B cell (primary cell): ENCODE measurements at regions not wholly inside any gene's neighbourhood (a gene's known extent, or its start where the extent isn't known, plus 50 kb on each side); places are given as distances from the start of the nearest gene placed in this dataset.

Experiments used
- ATAC-seq: fragments of 200-7000 bp; cut with Tn5 transposase; one replicate; pipeline ENCODE4 v1.10.0; 2021; ENCODE audit warnings: low read depth, mild to moderate bottlenecking, moderate number of reproducible peaks, moderate library complexity
- CTCF ChIA-PET: fragments of 350-600 bp; sonication (Branson Sonifier 250); formaldehyde crosslinking; loops from one replicate; lab custom pipeline; 2021; ENCODE audit warnings: antibody characterized with exemption, inconsistent platforms; lab: Charles Lee
- POLR2A ChIA-PET: fragments of 350-600 bp; sonication (Branson Sonifier 250); formaldehyde crosslinking; loops from one replicate; lab custom pipeline; 2021; ENCODE audit warnings: antibody characterized with exemption; lab: Charles Lee
- DNase-seq: peaks from one replicate; pipeline ENCODE4 v3.0.0; 2013
- H2AFZ ChIP-seq: 2 replicates; pipeline ENCODE4 v1.6.1; 2012; ENCODE audit warnings: mild to moderate bottlenecking, low read depth, low read length; ENCODE audit not compliant: insufficient read depth, poor library complexity, severe bottlenecking
- H3K27ac ChIP-seq, 2 donors: 1 replicate in 1 of 2; 2 replicates in 1 of 2; pipeline ENCODE4 v1.5.1; 2012 to 2013; ENCODE audit warnings: low read length in 2 of 2, mild to moderate bottlenecking in 2 of 2, moderate library complexity in 1 of 2
- H3K27me3 ChIP-seq, 4 experiments: fragments of 200-600 bp in 1 of 4; sonication (generic) in 1 of 4; replicated peaks in 1 of 4; 1 replicate in 2 of 4; 2 replicates in 2 of 4; pipeline versions ENCODE4 v1.6.1 to v1.7.0; 2013 to 2016; ENCODE audit warnings: low read length in 3 of 4, mild to moderate bottlenecking in 2 of 4, mixed read lengths in 1 of 4, moderate library complexity in 1 of 4; ENCODE audit not compliant: insufficient read depth in 4 of 4, control insufficient read depth in 3 of 4; ENCODE audit errors: control extremely low read depth in 1 of 4
- H3K36me3 ChIP-seq, 2 experiments: replicated peaks in 1 of 2; 1 replicate in 1 of 2; 2 replicates in 1 of 2; pipeline versions ENCODE4 v1.6.1 to v1.7.1; 2013; ENCODE audit warnings: low read length in 1 of 2; ENCODE audit not compliant: insufficient read depth in 2 of 2, control insufficient read depth in 1 of 2; ENCODE audit errors: control extremely low read depth in 1 of 2, extremely low read depth in 1 of 2
- H3K4me1 ChIP-seq, 2 donors: fragments of 200-600 bp in 1 of 2; sonication (generic) in 1 of 2; 1 replicate in 1 of 2; 2 replicates in 1 of 2; pipeline versions ENCODE4 v1.5.1 to v1.6.1; 2013 to 2017; ENCODE audit warnings: low read length in 2 of 2; ENCODE audit not compliant: control insufficient read depth in 2 of 2, insufficient read depth in 2 of 2
- H3K4me2 ChIP-seq: replicated peaks from 2 replicates; pipeline ENCODE3; 2012; ENCODE audit warnings: mild to moderate bottlenecking, low read depth, low read length; ENCODE audit not compliant: poor library complexity, severe bottlenecking
- H3K4me3 ChIP-seq, 5 experiments: fragments of 200-600 bp in 1 of 5; sonication (generic) in 1 of 5; 1 replicate in 3 of 5; 2 replicates in 2 of 5; pipeline versions ENCODE4 v1.5.1 to v1.7.0; 2011 to 2016; ENCODE audit warnings: low read length in 4 of 5, mild to moderate bottlenecking in 4 of 5, low read depth in 2 of 5, control low read depth in 1 of 5, moderate library complexity in 1 of 5; ENCODE audit not compliant: insufficient read depth in 1 of 5; ENCODE audit errors: control extremely low read depth in 1 of 5, extremely low read depth in 1 of 5
- H3K79me2 ChIP-seq: fragments of 200-600 bp; sonication (generic); one replicate; pipeline ENCODE4 v1.6.0; 2016; ENCODE audit warnings: low read length; ENCODE audit not compliant: control insufficient read depth, insufficient read depth
- H3K9ac ChIP-seq: fragments of 200-600 bp; sonication (generic); 2 replicates; pipeline ENCODE4 v1.6.1; 2017; ENCODE audit warnings: mild to moderate bottlenecking, low read length, moderate library complexity
- H3K9me3 ChIP-seq, 3 donors: one replicate each; pipeline versions ENCODE4 v1.6.1 to v1.7.1; 2013; ENCODE audit warnings: low read length in 2 of 3; ENCODE audit not compliant: control insufficient read depth in 2 of 3, insufficient read depth in 1 of 3; ENCODE audit errors: control extremely low read depth in 1 of 3
- H4K20me1 ChIP-seq: 2 replicates; pipeline ENCODE4 v1.6.0; 2012; ENCODE audit warnings: mild to moderate bottlenecking, low read length; ENCODE audit not compliant: insufficient read depth, control insufficient read depth, poor library complexity, severe bottlenecking
- H3K27ac Mint-ChIP-seq: one replicate; pipeline ENCODE4 v1.8.0; 2021; ENCODE audit warnings: mixed read lengths
- H3K27me3 Mint-ChIP-seq: one replicate; pipeline ENCODE4 v1.8.0; 2021; ENCODE audit warnings: mixed read lengths
- H3K4me1 Mint-ChIP-seq: one replicate; pipeline ENCODE4 v1.8.0; 2021; ENCODE audit warnings: mixed read lengths
- H3K4me3 Mint-ChIP-seq: one replicate; pipeline ENCODE4 v1.8.0; 2021; ENCODE audit warnings: mixed read lengths
- H3K9me3 Mint-ChIP-seq: one replicate; pipeline ENCODE4 v1.8.0; 2022; ENCODE audit warnings: mixed read lengths; ENCODE audit not compliant: insufficient read depth
- CTCF ChIP-seq: fragments of 200-600 bp; IDR thresholded peaks from one replicate; pipeline ENCODE4 v1.8.0; 2022; ENCODE audit warnings: antibody characterized with exemption, mild to moderate bottlenecking
- EZH2 ChIP-seq: IDR thresholded peaks from 2 replicates; pipeline ENCODE4 v1.6.1; 2012; ENCODE audit warnings: borderline replicate concordance, low read depth, mild to moderate bottlenecking, moderate library complexity, low read length; ENCODE audit not compliant: insufficient read depth, poor library complexity, severe bottlenecking
- WGBS: methylation state at CpG from one replicate; pipeline ENCODE4 v1.1.5; 2013; ENCODE audit warnings: missing lambda C conversion rate; ENCODE audit not compliant: insufficient coverage; 5-methylcytosine and 5-hydroxymethylcytosine counted together
- intact Hi-C: fragments of 100-400 bp; cut with micrococcal nuclease; formaldehyde crosslinking; loops from one replicate; pipeline ENCODE4 v1.10.0; 2022

GRCh38 chr5:123273984-123274383 is 149.2 kb downstream of the CEP120 start:
- Mint-ChIP-seq H3K4me3 (no peak overlapping the region), H3K27me3 (peaks cover 5% of the 10 kb centered on the region), H3K9me3 (no peaks in the 10 kb centered on the region), H3K27ac (no peak overlapping the region), H3K4me1 (no peaks in the 10 kb centered on the region)
- no CpG with 5 or more reads among the region's 3 CpGs for WGBS
- no peak for ATAC-seq
- ChIA-PET POLR2A (no interaction called here), CTCF (no interaction called here)
- Histone ChIP-seq H3K9ac (no peak overlapping the region), H4K20me1 (no peaks in the 10 kb centered on the region), H3K27me3 (no peaks in the 10 kb centered on the region), H3K4me1 (no peaks in the 10 kb centered on the region), H3K9me3 (no peaks in the 10 kb centered on the region), H2AFZ (no peak overlapping the region), H3K4me2 (no peak overlapping the region), H3K36me3 (no peaks in the 10 kb centered on the region), H3K4me3 (no peak overlapping the region), H3K79me2 (no peaks in the 10 kb centered on the region), H3K27ac (no peak overlapping the region)
- no peak for DNase-seq
- intact Hi-C loops: no loop called here
- TF ChIP-seq CTCF (no peak), EZH2 (no peak)

DNA sequence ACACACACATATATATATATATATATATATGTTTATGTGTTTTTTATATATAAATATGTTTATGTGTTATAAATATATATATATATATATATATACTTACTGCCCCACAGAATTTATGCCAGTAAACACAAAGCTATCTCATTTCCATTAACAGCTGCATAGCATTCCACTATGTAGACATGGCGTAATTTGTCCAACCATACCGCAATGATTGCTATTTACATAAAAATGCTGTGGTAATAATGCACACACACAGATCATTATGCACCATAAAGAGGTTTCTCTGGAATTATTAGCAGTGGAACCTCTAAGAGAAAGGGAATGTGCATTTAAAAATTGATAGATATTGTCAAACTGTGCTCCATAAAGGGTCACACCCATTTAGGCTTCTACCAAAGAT is 150.1 kb downstream of the CEP120 start:
- no peaks in the 10 kb centered on the region for H3K4me1 Mint-ChIP-seq
- H3K27me3 ChIP-seq: no peaks in the 10 kb centered on the region
- no peak overlapping the region for H3K4me3 Mint-ChIP-seq
- H3K4me1 ChIP-seq: no peaks in the 10 kb centered on the region
- H2AFZ ChIP-seq: no peak overlapping the region
- no peak overlapping the region for H3K9ac ChIP-seq
- DNase-seq (no peak), ATAC-seq (no peak)
- no peak for TF ChIP-seq EZH2
- TF ChIP-seq CTCF: no peak
- intact Hi-C loops: no loop called here
- H3K4me3 ChIP-seq: no peak overlapping the region
- no peaks in the 10 kb centered on the region for H3K79me2 ChIP-seq
- no peak overlapping the region for H3K27ac Mint-ChIP-seq
- ChIA-PET CTCF (no interaction called here), POLR2A (no interaction called here)
- H3K27me3 Mint-ChIP-seq: peaks cover 5% of the 10 kb centered on the region
- no peaks in the 10 kb centered on the region for H3K36me3 ChIP-seq
- H3K9me3 ChIP-seq: no peaks in the 10 kb centered on the region
- WGBS: no CpG with 5 or more reads among the region's 2 CpGs
- H3K27ac ChIP-seq: no peak overlapping the region
- no peak overlapping the region for H3K4me2 ChIP-seq
- H3K9me3 Mint-ChIP-seq: no peaks in the 10 kb centered on the region
- no peaks in the 10 kb centered on the region for H4K20me1 ChIP-seq
